Caco-2 (cell line): ENCODE measurements at regions not wholly inside any gene's neighbourhood (a gene's known extent, or its start where the extent isn't known, plus 50 kb on each side); places are given as distances from the start of the nearest gene placed in this dataset.

Source experiments
- BruUV-seq: library from RNA; stranded (reverse); fragments of 400-500 nt; replicated peaks from 2 replicates; lab custom pipeline; 2021; lab: Mats Ljungman, UMichigan
- CTCF ChIA-PET: fragments of 300-600 bp; sonication (Branson Sonifier 250); formaldehyde crosslinking; loops from one replicate; lab custom pipeline; 2022; ENCODE audit warnings: antibody characterized with exemption; lab: Charles Lee
- POLR2A ChIA-PET: fragments of 300-600 bp; sonication (Branson Sonifier 250); formaldehyde crosslinking; loops from one replicate; lab custom pipeline; 2022; ENCODE audit warnings: antibody characterized with exemption; lab: Charles Lee
- DNase-seq, 2 experiments: peaks; one replicate each; pipeline versions ENCODE4 v3.0.0 to v3.0.0-alpha.2; 2020 to 2022
- H3K27me3 ChIP-seq: replicated peaks from 2 replicates; pipeline ENCODE4 v1.6.0; 2011; ENCODE audit warnings: low read length; ENCODE audit not compliant: control insufficient read depth, insufficient read depth
- H3K36me3 ChIP-seq: 2 replicates; pipeline ENCODE4 v1.5.1; 2011; ENCODE audit warnings: low read length; ENCODE audit not compliant: control insufficient read depth, insufficient read depth
- H3K4me1 ChIP-seq: fragments of 250-450 bp; sonication (Bioruptor Pico); 2 replicates; pipeline ENCODE4 v1.5.1; 2020; ENCODE audit warnings: mild to moderate bottlenecking
- H3K4me3 ChIP-seq: 2 replicates; pipeline ENCODE4 v1.5.1; 2011; ENCODE audit warnings: low read depth, mild to moderate bottlenecking, control low read depth, low read length
- H3K9me3 ChIP-seq: fragments of 250-450 bp; sonication (Bioruptor Pico); 2 replicates; pipeline ENCODE4 v1.5.1; 2020; ENCODE audit warnings: mild to moderate bottlenecking, moderate library complexity
- H3K27ac Mint-ChIP-seq: one replicate; pipeline ENCODE4 v1.8.0; 2022; ENCODE audit warnings: mixed read lengths; ENCODE audit not compliant: unreplicated experiment
- H3K27me3 Mint-ChIP-seq: one replicate; pipeline ENCODE4 v1.8.0; 2022; ENCODE audit warnings: mixed read lengths; ENCODE audit not compliant: insufficient read depth, unreplicated experiment
- H3K36me3 Mint-ChIP-seq: one replicate; pipeline ENCODE4 v1.8.0; 2022; ENCODE audit warnings: mild to moderate bottlenecking, mixed read lengths; ENCODE audit not compliant: insufficient read depth, unreplicated experiment
- H3K4me1 Mint-ChIP-seq: one replicate; pipeline ENCODE4 v1.8.0; 2022; ENCODE audit warnings: low read depth, mixed read lengths; ENCODE audit not compliant: unreplicated experiment
- H3K4me3 Mint-ChIP-seq: one replicate; pipeline ENCODE4 v1.8.0; 2022; ENCODE audit warnings: mild to moderate bottlenecking, moderate library complexity, mixed read lengths; ENCODE audit not compliant: unreplicated experiment
- H3K9me3 Mint-ChIP-seq: one replicate; pipeline ENCODE4 v1.8.0; 2022; ENCODE audit warnings: mixed read lengths; ENCODE audit not compliant: unreplicated experiment
- CTCF ChIP-seq, 2 experiments: fragments of 200-600 bp in 1 of 2; IDR thresholded peaks; 1 replicate in 1 of 2; 2 replicates in 1 of 2; pipeline versions ENCODE4 v1.5.1 to v1.8.0; 2011 to 2022; ENCODE audit warnings: antibody characterized with exemption in 1 of 2, control low read depth in 1 of 2, inconsistent platforms in 1 of 2, low read depth in 1 of 2, low read length in 1 of 2, mild to moderate bottlenecking in 1 of 2, moderate library complexity in 1 of 2; ENCODE audit not compliant: insufficient read depth in 1 of 2, severe bottlenecking in 1 of 2, unreplicated experiment in 1 of 2
- intact Hi-C: fragments of 100-400 bp; cut with micrococcal nuclease; formaldehyde crosslinking; loops from one replicate; pipeline ENCODE4 v1.10.0; 2022; ENCODE audit not compliant: unreplicated experiment

- H3K36me3 ChIP-seq: no peaks in the 10 kb centered on the region
- H3K4me1 ChIP-seq: no peaks in the 10 kb centered on the region
- Mint-ChIP-seq H3K27ac (no peak overlapping the region), H3K4me1 (no peaks in the 10 kb centered on the region), H3K36me3 (no peaks in the 10 kb centered on the region), H3K27me3 (peaks cover 3% of the 10 kb centered on the region), H3K4me3 (no peak overlapping the region), H3K9me3 (no peaks in the 10 kb centered on the region)
- CTCF ChIA-PET: no interaction called here
- POLR2A ChIA-PET: no interaction called here
- TF ChIP-seq CTCF (IDR thresholded peaks at IDR 0.05; ENCODE audit: insufficient read depth in 1 of 2, low read depth in 1 of 2, low read length in 1 of 2, severe bottlenecking in 1 of 2, unreplicated experiment in 1 of 2): no peak
- DNase-seq: no peak
- no peaks in the 10 kb centered on the region for H3K9me3 ChIP-seq
- H3K27me3 ChIP-seq: no peaks in the 10 kb centered on the region
- no peak overlapping the region for H3K4me3 ChIP-seq
- intact Hi-C loops: no loop called here
- BruUV-seq: no TSS peak
These were observed 191.5 kb upstream of the SALL3 start for GRCh38 chr18:78788161-78788560.

- Mint-ChIP-seq H3K9me3 (no peaks in the 10 kb centered on the region), H3K4me1 (no peaks in the 10 kb centered on the region), H3K27ac (no peak overlapping the region), H3K36me3 (no peaks in the 10 kb centered on the region), H3K4me3 (no peak overlapping the region), H3K27me3 (peaks cover 3% of the 10 kb centered on the region)
- Histone ChIP-seq H3K4me3 (no peak overlapping the region), H3K4me1 (no peaks in the 10 kb centered on the region), H3K9me3 (no peaks in the 10 kb centered on the region), H3K27me3 (no peaks in the 10 kb centered on the region), H3K36me3 (no peaks in the 10 kb centered on the region)
- no peak for TF ChIP-seq CTCF (IDR thresholded peaks at IDR 0.05; ENCODE audit: insufficient read depth in 1 of 2, low read depth in 1 of 2, low read length in 1 of 2, severe bottlenecking in 1 of 2, unreplicated experiment in 1 of 2)
- no TSS peak for BruUV-seq
- no peak for DNase-seq
- intact Hi-C loops: no loop called here
- ChIA-PET POLR2A (no interaction called here), CTCF (no interaction called here)
These were observed 189.8 kb upstream of the SALL3 start for GRCh38 chr18:78789850-78790249.

- no peaks in the 10 kb centered on the region for H3K9me3 Mint-ChIP-seq
- POLR2A ChIA-PET: no interaction called here
These were observed 189.1 kb upstream of the SALL3 start for GRCh38 chr18:78790511-78790910.

More at GRCh38 chr18:78790511-78790910, 189.1 kb upstream of the SALL3 start:
- Histone ChIP-seq H3K9me3 (no peaks in the 10 kb centered on the region), H3K4me3 (no peak overlapping the region), H3K4me1 (no peaks in the 10 kb centered on the region), H3K36me3 (no peaks in the 10 kb centered on the region), H3K27me3 (no peaks in the 10 kb centered on the region)
- TF ChIP-seq CTCF (IDR thresholded peaks at IDR 0.05; ENCODE audit: insufficient read depth in 1 of 2, low read depth in 1 of 2, low read length in 1 of 2, severe bottlenecking in 1 of 2, unreplicated experiment in 1 of 2): no peak
- peaks cover 3% of the 10 kb centered on the region for H3K27me3 Mint-ChIP-seq
- intact Hi-C loops: no loop called here
- H3K4me3 Mint-ChIP-seq: no peak overlapping the region
- H3K36me3 Mint-ChIP-seq: no peaks in the 10 kb centered on the region
- no peak for DNase-seq
- no peaks in the 10 kb centered on the region for H3K4me1 Mint-ChIP-seq
- CTCF ChIA-PET: no interaction called here
- no peak overlapping the region for H3K27ac Mint-ChIP-seq
- no TSS peak for BruUV-seq
